NCI-H1694 (cell line): ENCODE measurements at regions not wholly inside any gene's neighbourhood (a gene's known extent, or its start where the extent isn't known, plus 50 kb on each side); places are given as distances from the start of the nearest gene placed in this dataset.
"Not testable (repeated sequence)": the region's sequence is repeated elsewhere in the genome, so short reads cannot be mapped to it uniquely, and the experiment has no call there.

Source experiments
- DNase-seq: peaks from one replicate; lab custom pipeline; 2025; lab: John Stamatoyannopoulos, UW

GRCh38 chr3:17901893-17902292 is 159.5 kb upstream of the TBC1D5 start:
- no peak for DNase-seq

- DNase-seq: no peak
Measured at GRCh38 chr3:17894434-17895060, 152.1 kb upstream of the TBC1D5 start.

- DNase-seq: no peak
Measured at GRCh38 chr3:17891139-17891856, 148.9 kb upstream of the TBC1D5 start.

- DNase-seq: no peak
Measured at GRCh38 chr3:17885986-17886385, 143.6 kb upstream of the TBC1D5 start.

GRCh38 chr3:17882981-17883380 is 140.6 kb upstream of the TBC1D5 start:
- no peak for DNase-seq

GRCh38 chr3:17877299-17877698 is 134.9 kb upstream of the TBC1D5 start:
- no peak for DNase-seq

GRCh38 chr3:17874636-17875035 is 132.2 kb upstream of the TBC1D5 start:
- no peak for DNase-seq

- DNase-seq: no peak
Measured at GRCh38 chr3:17872457-17872856, 130.0 kb upstream of the TBC1D5 start.

- DNase-seq: no peak
Measured at GRCh38 chr3:17865631-17866030, 123.2 kb upstream of the TBC1D5 start.

GRCh38 chr3:17861476-17861875 is 119.0 kb upstream of the TBC1D5 start:
- no peak for DNase-seq

GRCh38 chr3:17860840-17861471 is 118.5 kb upstream of the TBC1D5 start:
- DNase-seq: not testable (repeated sequence)

GRCh38 chr3:17852217-17852616 is 109.8 kb upstream of the TBC1D5 start:
- no peak for DNase-seq

- DNase-seq: no peak
Measured at GRCh38 chr3:17850448-17850847, 108.0 kb upstream of the TBC1D5 start.

GRCh38 chr3:17848102-17848501 is 105.7 kb upstream of the TBC1D5 start:
- no peak for DNase-seq

GRCh38 chr3:17847156-17847555 is 104.7 kb upstream of the TBC1D5 start:
- no peak for DNase-seq

GRCh38 chr3:17846466-17846865 is 104.0 kb upstream of the TBC1D5 start:
- DNase-seq: no peak

- DNase-seq: no peak
Measured at GRCh38 chr3:17845026-17845812, 102.8 kb upstream of the TBC1D5 start.

- DNase-seq: no peak
Measured at GRCh38 chr3:17844236-17844635, 101.8 kb upstream of the TBC1D5 start.

- peak; percentile 11 for DNase-seq
Measured at GRCh38 chr3:17841190-17841828, 98.9 kb upstream of the TBC1D5 start.

GRCh38 chr3:17840651-17841050 is 98.2 kb upstream of the TBC1D5 start:
- DNase-seq: no peak

- DNase-seq: no peak
Measured at GRCh38 chr3:17840126-17840525, 97.7 kb upstream of the TBC1D5 start.

- DNase-seq: no peak
Measured at GRCh38 chr3:17836919-17837318, 94.5 kb upstream of the TBC1D5 start.
